ENCODE measurements at regions not wholly inside any gene's neighbourhood (a gene's known extent, or its start where the extent isn't known, plus 50 kb on each side); places are given as distances from the start of the nearest gene placed in this dataset.
A peak's percentile ranks its signal among the peaks of the same experiment; 100 is the strongest.
"Not testable (repeated sequence)": the region's sequence is repeated elsewhere in the genome, so short reads cannot be mapped to it uniquely, and the experiment has no call there.

DNA sequence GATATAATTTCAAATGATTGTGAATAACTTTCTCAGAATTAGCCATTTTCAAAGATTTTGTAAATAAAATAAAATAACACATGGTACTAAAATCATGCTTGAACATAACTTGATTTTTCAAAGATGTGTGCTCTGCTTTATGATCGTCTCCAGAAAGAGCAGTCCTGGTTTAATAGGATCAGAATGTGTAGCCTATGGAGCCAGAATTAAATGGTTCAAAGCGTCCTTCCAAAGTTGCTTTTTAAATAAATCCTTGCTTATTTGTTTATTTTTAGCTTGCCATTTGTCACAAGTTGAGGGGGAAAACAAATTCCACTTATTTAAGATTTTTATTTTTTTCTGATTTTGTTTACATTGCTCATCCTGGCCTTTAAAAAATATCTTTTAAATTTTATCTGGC is 123.7 kb upstream of the SPRED1 start:
- peaks cover 0 to 5% (median 0%) of the 10 kb centered on the region in 8 donors for H3K9me3 Mint-ChIP-seq
- ChIA-PET POLR2A (ENCODE audit: partially characterized antibody) (no interaction called here), CTCF (ENCODE audit: partially characterized antibody) (no interaction called here)
- H3K4me3 Mint-ChIP-seq = no peak overlapping the region
- intact Hi-C loops (cut with micrococcal nuclease) = no loop called here
- H3K9me3 ChIP-seq (ENCODE audit: control insufficient read depth in 1 of 2, low read length in 2 of 2) = no peaks in the 10 kb centered on the region
- no peak for DNase-seq
- H3K4me1 Mint-ChIP-seq = peaks cover 0 to 15% (median 3%) of the 10 kb centered on the region in 4 donors
- no peaks in the 10 kb centered on the region for H3K4me1 ChIP-seq (ENCODE audit: insufficient read depth, low read length)
- H3K27me3 Mint-ChIP-seq = peaks cover 4 to 5% of the 10 kb centered on the region in 2 donors
- no peaks in the 10 kb centered on the region for H3K27me3 ChIP-seq (ENCODE audit: insufficient read depth, low read length)
- H3K36me3 ChIP-seq (ENCODE audit: insufficient read depth, low read length) = no peaks in the 10 kb centered on the region
- no peak overlapping the region for H3K27ac Mint-ChIP-seq
- no peak overlapping the region for H3K4me3 ChIP-seq (ENCODE audit: low read length in 2 of 2)
- H3K36me3 Mint-ChIP-seq = no peaks in the 10 kb centered on the region
- no peak overlapping the region for H3K27ac ChIP-seq (ENCODE audit: low read depth, low read length)

DNA sequence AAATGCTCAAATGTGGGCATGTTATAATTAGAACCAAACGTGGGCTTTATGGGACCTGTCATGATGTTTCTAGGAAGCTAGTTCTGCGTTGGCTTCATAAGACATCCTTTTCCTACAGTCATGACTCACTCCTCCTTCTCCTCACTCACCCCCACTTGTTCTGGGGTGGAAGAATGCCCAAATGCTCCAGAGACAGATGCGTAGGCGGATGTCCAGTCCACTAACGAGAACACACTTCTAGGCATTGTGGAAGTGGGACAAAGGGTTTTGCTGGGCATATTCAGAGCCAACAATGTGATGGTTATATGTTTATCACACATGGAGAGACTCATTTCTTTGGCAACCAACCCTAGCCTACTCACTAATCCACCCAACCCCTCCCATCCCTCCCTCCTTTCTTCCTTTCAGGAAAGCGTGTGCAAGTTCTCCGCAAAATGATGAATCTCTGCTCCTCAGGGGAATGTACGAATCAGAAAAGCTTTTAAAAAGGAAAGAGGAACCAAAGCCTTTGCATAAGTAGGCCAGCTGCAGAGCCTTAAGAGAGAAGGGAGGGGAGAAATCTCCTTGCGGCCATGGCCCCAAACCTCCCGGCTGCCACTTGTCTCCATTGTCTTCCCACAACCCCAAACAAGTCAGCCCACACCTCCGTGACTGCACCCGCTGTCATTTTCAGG is 123.0 kb upstream of the SPRED1 start:
- no peaks in the 10 kb centered on the region for H3K27me3 ChIP-seq (ENCODE audit: insufficient read depth, low read length)
- no peaks in the 10 kb centered on the region for H3K4me1 ChIP-seq (ENCODE audit: insufficient read depth, low read length)
- no peaks in the 10 kb centered on the region for H3K36me3 ChIP-seq (ENCODE audit: insufficient read depth, low read length)
- H3K27me3 Mint-ChIP-seq = peaks cover 4 to 5% of the 10 kb centered on the region in 2 donors
- peaks cover 0 to 4% (median 0%) of the 10 kb centered on the region in 8 donors for H3K9me3 Mint-ChIP-seq
- ChIA-PET CTCF (ENCODE audit: partially characterized antibody) (no interaction called here), POLR2A (ENCODE audit: partially characterized antibody) (no interaction called here)
- no peak overlapping the region for H3K4me3 ChIP-seq (ENCODE audit: low read length in 2 of 2)
- intact Hi-C loops (cut with micrococcal nuclease) = no loop called here
- no peaks in the 10 kb centered on the region for H3K9me3 ChIP-seq (ENCODE audit: control insufficient read depth in 1 of 2, low read length in 2 of 2)
- H3K27ac Mint-ChIP-seq = peak overlapping the region in 1 of 7 donors; percentile 14
- no peak overlapping the region for H3K4me3 Mint-ChIP-seq
- no peak overlapping the region for H3K27ac ChIP-seq (ENCODE audit: low read depth, low read length)
- peaks cover 0 to 15% (median 3%) of the 10 kb centered on the region in 4 donors for H3K4me1 Mint-ChIP-seq
- DNase-seq = no peak
- no peaks in the 10 kb centered on the region for H3K36me3 Mint-ChIP-seq

DNA sequence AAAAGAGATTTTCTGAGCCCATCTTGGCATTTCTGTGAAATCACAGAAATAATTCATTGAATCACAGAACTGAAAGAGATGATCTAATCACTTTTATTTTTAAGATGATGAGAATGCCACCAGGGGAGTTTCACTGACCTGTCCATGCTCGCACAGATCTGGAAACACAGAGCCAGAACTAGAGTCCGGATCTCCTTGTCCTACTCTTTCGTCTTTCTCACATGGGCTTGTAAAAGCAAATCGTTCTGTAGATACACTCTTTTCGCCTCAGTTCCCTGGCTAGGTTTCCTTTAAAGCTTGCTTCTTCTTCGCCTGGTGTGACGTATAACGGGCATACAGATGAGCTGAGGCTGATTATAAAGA is 122.5 kb upstream of the SPRED1 start:
- H3K9me3 Mint-ChIP-seq = peaks cover 0 to 5% (median 0%) of the 10 kb centered on the region in 8 donors

DNA sequence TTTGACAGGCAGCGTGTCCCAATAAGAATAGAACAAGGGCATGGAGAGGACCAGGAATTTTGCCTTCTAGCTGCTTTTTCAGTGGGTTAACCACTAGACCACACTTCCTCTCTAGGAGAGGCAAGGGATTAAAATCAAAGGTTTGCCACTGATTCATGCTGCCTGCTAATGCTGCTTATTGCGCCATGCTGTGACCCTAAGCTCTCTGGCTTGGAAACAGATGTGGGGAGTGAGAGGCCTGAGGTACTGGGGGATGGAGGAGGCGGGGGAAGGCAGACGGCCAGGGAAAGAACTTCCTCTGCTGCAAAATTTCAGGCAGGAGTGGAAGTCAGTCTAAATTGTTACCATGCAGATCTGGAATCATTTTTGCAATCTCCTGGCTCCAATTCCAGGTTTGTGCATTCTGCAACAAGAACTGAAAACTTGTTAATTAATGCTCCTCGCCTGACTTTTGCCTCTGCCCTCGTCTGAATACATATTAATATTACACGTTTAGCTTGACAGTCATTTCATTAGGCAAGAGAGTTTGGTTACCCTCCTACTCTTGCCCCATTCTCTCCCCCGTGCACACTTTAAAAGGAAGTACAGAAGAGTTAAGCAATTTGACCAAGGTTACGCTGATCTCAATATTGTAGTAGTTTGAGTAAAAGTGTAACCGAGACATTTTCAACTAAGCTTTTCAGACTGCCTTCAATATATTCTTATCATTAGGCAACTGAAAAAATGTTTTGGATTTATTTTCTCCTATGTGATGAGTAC is 121.7 kb upstream of the SPRED1 start:
- Mint-ChIP-seq H3K36me3 (no peaks in the 10 kb centered on the region), H3K4me1 (peaks cover 0 to 15% (median 3%) of the 10 kb centered on the region in 4 donors)

More for the DNA sequence above, 122.5 kb upstream of the SPRED1 start:
- peaks cover 0 to 15% (median 3%) of the 10 kb centered on the region in 4 donors for H3K4me1 Mint-ChIP-seq
- no peaks in the 10 kb centered on the region for H3K36me3 ChIP-seq (ENCODE audit: insufficient read depth, low read length)
- no peaks in the 10 kb centered on the region for H3K27me3 ChIP-seq (ENCODE audit: insufficient read depth, low read length)
- H3K4me3 Mint-ChIP-seq = no peak overlapping the region
- no peak overlapping the region for H3K27ac Mint-ChIP-seq
- H3K36me3 Mint-ChIP-seq = no peaks in the 10 kb centered on the region
- H3K9me3 ChIP-seq (ENCODE audit: control insufficient read depth in 1 of 2, low read length in 2 of 2) = no peaks in the 10 kb centered on the region
- DNase-seq = no peak
- intact Hi-C loops (cut with micrococcal nuclease) = no loop called here
- ChIA-PET POLR2A (ENCODE audit: partially characterized antibody) (no interaction called here), CTCF (ENCODE audit: partially characterized antibody) (no interaction called here)
- H3K4me3 ChIP-seq (ENCODE audit: low read length in 2 of 2) = no peak overlapping the region
- H3K27me3 Mint-ChIP-seq = peaks cover 5 to 6% of the 10 kb centered on the region in 2 donors
- no peaks in the 10 kb centered on the region for H3K4me1 ChIP-seq (ENCODE audit: insufficient read depth, low read length)
- H3K27ac ChIP-seq (ENCODE audit: low read depth, low read length) = no peak overlapping the region

DNA sequence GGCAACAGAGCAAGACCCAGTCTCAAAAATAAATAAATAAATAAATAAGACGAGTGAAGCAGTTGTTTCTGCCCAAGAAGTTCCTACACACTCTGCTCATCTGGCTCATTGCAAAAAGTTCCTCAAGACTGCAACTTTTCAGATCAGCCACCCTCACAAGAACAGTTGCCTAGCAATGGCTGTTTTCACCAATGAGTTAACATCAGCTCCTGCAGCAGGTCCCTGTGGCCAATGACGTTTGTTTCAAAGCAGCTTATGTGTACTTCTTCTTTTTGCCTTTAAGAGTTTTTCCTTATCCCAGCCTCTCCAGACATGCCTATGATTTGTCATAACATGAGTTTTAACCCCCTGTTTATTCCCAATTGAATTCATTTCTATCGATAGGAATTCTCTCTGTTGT is 118.4 kb upstream of the SPRED1 start:
- no peak overlapping the region for H3K27ac Mint-ChIP-seq
- no peak overlapping the region for H3K27ac ChIP-seq (ENCODE audit: low read depth, low read length)

More for the DNA sequence above, 121.7 kb upstream of the SPRED1 start:
- Mint-ChIP-seq H3K4me3 (no peak overlapping the region), H3K27me3 (peaks cover 5 to 6% of the 10 kb centered on the region in 2 donors), H3K9me3 (peaks cover 0 to 7% (median 0%) of the 10 kb centered on the region in 8 donors), H3K27ac (no peak overlapping the region)
- Histone ChIP-seq H3K4me1 (ENCODE audit: insufficient read depth, low read length) (no peaks in the 10 kb centered on the region), H3K27ac (ENCODE audit: low read depth, low read length) (no peak overlapping the region), H3K4me3 (ENCODE audit: low read length in 2 of 2) (no peak overlapping the region), H3K27me3 (ENCODE audit: insufficient read depth, low read length) (no peaks in the 10 kb centered on the region), H3K36me3 (ENCODE audit: insufficient read depth, low read length) (no peaks in the 10 kb centered on the region), H3K9me3 (ENCODE audit: control insufficient read depth in 1 of 2, low read length in 2 of 2) (no peaks in the 10 kb centered on the region)
- ChIA-PET CTCF (ENCODE audit: partially characterized antibody) (no interaction called here), POLR2A (ENCODE audit: partially characterized antibody) (no interaction called here)
- intact Hi-C loops (cut with micrococcal nuclease) = no loop called here
- no peak for DNase-seq

DNA sequence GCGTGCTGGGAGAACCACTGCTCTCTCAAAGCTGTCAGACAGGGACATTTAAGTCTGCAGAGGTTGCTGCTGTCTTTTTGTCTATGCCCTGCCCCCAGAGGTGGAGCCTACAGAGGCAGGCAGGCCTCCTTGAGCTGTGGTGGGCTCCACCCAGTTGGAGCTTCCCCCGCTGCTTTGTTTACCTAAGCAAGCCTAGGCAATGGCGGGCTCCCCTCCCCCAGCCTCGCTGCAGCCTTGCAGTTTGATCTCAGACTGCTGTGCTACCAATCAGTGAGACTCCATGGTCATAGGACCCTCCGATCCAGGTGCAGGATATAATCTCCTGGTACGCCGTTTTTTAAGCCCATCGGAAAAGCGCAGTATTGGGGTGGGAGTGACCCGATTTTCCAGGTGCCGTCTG is 110.4 kb upstream of the SPRED1 start:
- POLR2A ChIA-PET (ENCODE audit: partially characterized antibody); H3K36me3 ChIP-seq (ENCODE audit: insufficient read depth, low read length); H3K36me3 Mint-ChIP-seq; H3K9me3 ChIP-seq (ENCODE audit: control insufficient read depth in 1 of 2, low read length in 2 of 2); H3K9me3 Mint-ChIP-seq; intact Hi-C loops (cut with micrococcal nuclease); H3K4me1 ChIP-seq (ENCODE audit: insufficient read depth, low read length); H3K27me3 ChIP-seq (ENCODE audit: insufficient read depth, low read length); H3K4me3 Mint-ChIP-seq; H3K27ac Mint-ChIP-seq; DNase-seq; H3K27ac ChIP-seq (ENCODE audit: low read depth, low read length); H3K27me3 Mint-ChIP-seq; H3K4me1 Mint-ChIP-seq; H3K4me3 ChIP-seq (ENCODE audit: low read length in 2 of 2); CTCF ChIA-PET (ENCODE audit: partially characterized antibody): not testable (repeated sequence)

More for the DNA sequence above, 118.4 kb upstream of the SPRED1 start:
- Histone ChIP-seq H3K4me3 (ENCODE audit: low read length in 2 of 2) (no peak overlapping the region), H3K27me3 (ENCODE audit: insufficient read depth, low read length) (no peaks in the 10 kb centered on the region), H3K4me1 (ENCODE audit: insufficient read depth, low read length) (no peaks in the 10 kb centered on the region), H3K9me3 (ENCODE audit: control insufficient read depth in 1 of 2, low read length in 2 of 2) (no peaks in the 10 kb centered on the region), H3K36me3 (ENCODE audit: insufficient read depth, low read length) (no peaks in the 10 kb centered on the region)
- Mint-ChIP-seq H3K36me3 (no peaks in the 10 kb centered on the region), H3K27me3 (peaks cover 5 to 6% of the 10 kb centered on the region in 2 donors), H3K4me1 (peaks cover 0 to 14% (median 3%) of the 10 kb centered on the region in 4 donors), H3K4me3 (peak overlapping the region in 1 of 8 donors; percentile 49), H3K9me3 (peaks cover 0 to 11% (median 1%) of the 10 kb centered on the region in 8 donors)
- CTCF ChIA-PET (ENCODE audit: partially characterized antibody) = no interaction called here
- intact Hi-C loops (cut with micrococcal nuclease) = no loop called here
- DNase-seq = no peak
- POLR2A ChIA-PET (ENCODE audit: partially characterized antibody) = no interaction called here

DNA sequence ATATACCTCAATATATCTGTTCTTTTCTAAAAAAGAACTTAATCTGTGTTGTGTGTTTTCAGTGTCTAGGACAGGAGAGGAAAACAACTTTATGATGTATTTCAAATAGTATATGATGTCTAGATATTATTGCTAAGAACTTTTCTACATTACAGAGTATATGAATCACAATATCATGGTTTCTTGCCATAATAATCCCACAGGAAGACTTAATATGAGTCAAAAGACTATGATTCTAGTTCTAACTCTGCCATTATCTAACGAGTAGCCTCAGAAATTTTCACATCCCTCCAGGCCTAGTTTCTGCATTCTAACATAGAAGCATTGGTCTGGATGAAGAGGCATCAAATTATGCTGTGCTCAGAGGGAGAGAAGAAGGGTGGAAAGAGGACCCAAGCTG is 107.7 kb upstream of the SPRED1 start:
- CTCF ChIA-PET (ENCODE audit: partially characterized antibody) = no interaction called here

More for the DNA sequence above, 107.7 kb upstream of the SPRED1 start:
- POLR2A ChIA-PET (ENCODE audit: partially characterized antibody) = no interaction called here
- Mint-ChIP-seq H3K4me1 (peaks cover 0 to 3% (median 1%) of the 10 kb centered on the region in 4 donors), H3K27me3 (peaks cover 2 to 3% of the 10 kb centered on the region in 2 donors), H3K4me3 (no peak overlapping the region), H3K36me3 (no peaks in the 10 kb centered on the region), H3K9me3 (peaks cover 0 to 9% (median 5%) of the 10 kb centered on the region in 8 donors), H3K27ac (no peak overlapping the region)
- Histone ChIP-seq H3K9me3 (ENCODE audit: control insufficient read depth in 1 of 2, low read length in 2 of 2) (no peaks in the 10 kb centered on the region), H3K27ac (ENCODE audit: low read depth, low read length) (no peak overlapping the region), H3K36me3 (ENCODE audit: insufficient read depth, low read length) (no peaks in the 10 kb centered on the region), H3K4me3 (ENCODE audit: low read length in 2 of 2) (no peak overlapping the region), H3K4me1 (ENCODE audit: insufficient read depth, low read length) (no peaks in the 10 kb centered on the region), H3K27me3 (ENCODE audit: insufficient read depth, low read length) (no peaks in the 10 kb centered on the region)
- intact Hi-C loops (cut with micrococcal nuclease) = no loop called here
- DNase-seq = no peak

Measured in CD4-positive, alpha-beta memory T cell (primary cell).